ENCODE measurements at regions not wholly inside any gene's neighbourhood (a gene's known extent, or its start where the extent isn't known, plus 50 kb on each side); places are given as distances from the start of the nearest gene placed in this dataset.

DNA sequence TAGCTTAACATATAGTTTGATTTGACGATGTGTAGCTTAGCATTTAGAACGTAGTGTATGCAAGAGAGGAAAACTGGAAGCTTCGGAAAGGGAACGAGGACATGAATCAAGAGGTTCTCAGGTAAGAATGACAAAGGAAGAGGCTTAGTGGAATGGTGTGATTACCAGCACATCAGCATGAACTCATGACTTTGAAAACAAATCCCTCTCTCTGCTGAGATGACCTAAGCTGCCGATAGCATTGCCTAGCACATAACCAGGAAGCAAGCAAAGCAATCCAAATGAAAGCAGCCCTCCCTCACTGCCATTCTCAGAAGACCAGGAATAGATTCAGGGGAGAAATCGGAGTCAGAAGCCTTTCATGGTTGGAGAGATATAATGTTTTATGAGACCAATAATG, 51.3 kb upstream of the CCL1 start:
- H3K36me3 ChIP-seq (ENCODE audit: control insufficient read depth, insufficient read depth, low read length): no peaks in the 10 kb centered on the region
- no peak overlapping the region for H3K4me3 ChIP-seq (ENCODE audit: low read depth, low read length)
- H3K27me3 ChIP-seq (ENCODE audit: control insufficient read depth, insufficient read depth, low read length): no peaks in the 10 kb centered on the region
- TF ChIP-seq CTCF (IDR thresholded peaks at IDR 0.05; ENCODE audit: insufficient read depth, low read length, poor library complexity, severe bottlenecking): no peak
- DNase-seq (ENCODE audit: low read depth): no peak

GRCh38 chr17:34413443-34414119, 50.5 kb upstream of the CCL1 start:
- Histone ChIP-seq H3K4me3 (ENCODE audit: low read depth, low read length) (no peak overlapping the region), H3K27me3 (ENCODE audit: control insufficient read depth, insufficient read depth, low read length) (no peaks in the 10 kb centered on the region), H3K36me3 (ENCODE audit: control insufficient read depth, insufficient read depth, low read length) (no peaks in the 10 kb centered on the region)
- no peak for TF ChIP-seq CTCF (IDR thresholded peaks at IDR 0.05; ENCODE audit: insufficient read depth, low read length, poor library complexity, severe bottlenecking)
- no peak for DNase-seq (ENCODE audit: low read depth)

GRCh38 chr17:34412965-34413441, 50.0 kb upstream of the CCL1 start:
- no peak for TF ChIP-seq CTCF (IDR thresholded peaks at IDR 0.05; ENCODE audit: insufficient read depth, low read length, poor library complexity, severe bottlenecking)
- H3K4me3 ChIP-seq (ENCODE audit: low read depth, low read length): no peak overlapping the region
- H3K27me3 ChIP-seq (ENCODE audit: control insufficient read depth, insufficient read depth, low read length): no peaks in the 10 kb centered on the region
- H3K36me3 ChIP-seq (ENCODE audit: control insufficient read depth, insufficient read depth, low read length): no peaks in the 10 kb centered on the region
- no peak for DNase-seq (ENCODE audit: low read depth)

Data from kidney epithelial cell (primary cell).